ENCODE measurements at regions not wholly inside any gene's neighbourhood (a gene's known extent, or its start where the extent isn't known, plus 50 kb on each side); places are given as distances from the start of the nearest gene placed in this dataset.
"Not testable (repeated sequence)": the region's sequence is repeated elsewhere in the genome, so short reads cannot be mapped to it uniquely, and the experiment has no call there.

DNA sequence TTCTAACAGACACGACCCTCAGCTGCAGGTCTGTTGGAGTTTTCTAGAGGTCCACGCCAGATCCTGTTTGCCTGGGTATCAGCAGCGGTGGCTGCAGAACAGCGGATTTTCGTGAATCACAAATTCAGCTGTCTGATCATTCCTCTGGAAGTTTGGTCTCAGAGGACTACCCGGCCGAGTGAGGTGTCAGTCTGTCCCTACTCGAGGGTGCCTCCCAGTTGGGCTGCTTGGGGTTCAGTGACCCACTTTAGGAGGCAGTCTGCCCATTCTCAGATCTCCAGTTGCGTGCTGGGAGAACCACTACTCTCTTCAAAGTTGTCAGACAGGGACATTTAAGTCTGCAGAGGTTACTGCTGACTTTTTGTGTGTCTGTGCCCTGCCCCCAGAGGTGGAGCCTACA is 1664.1 kb downstream of the RPIA start:
- H3K4me1 ChIP-seq (ENCODE audit: control insufficient read depth, insufficient read depth, low read depth, low read length); H3K27me3 ChIP-seq (ENCODE audit: control insufficient read depth in 1 of 2, insufficient read depth in 1 of 2, low read length in 2 of 2): not testable (repeated sequence)
- 79% methylated on average over 7 of the region's 9 CpGs for WGBS

DNA sequence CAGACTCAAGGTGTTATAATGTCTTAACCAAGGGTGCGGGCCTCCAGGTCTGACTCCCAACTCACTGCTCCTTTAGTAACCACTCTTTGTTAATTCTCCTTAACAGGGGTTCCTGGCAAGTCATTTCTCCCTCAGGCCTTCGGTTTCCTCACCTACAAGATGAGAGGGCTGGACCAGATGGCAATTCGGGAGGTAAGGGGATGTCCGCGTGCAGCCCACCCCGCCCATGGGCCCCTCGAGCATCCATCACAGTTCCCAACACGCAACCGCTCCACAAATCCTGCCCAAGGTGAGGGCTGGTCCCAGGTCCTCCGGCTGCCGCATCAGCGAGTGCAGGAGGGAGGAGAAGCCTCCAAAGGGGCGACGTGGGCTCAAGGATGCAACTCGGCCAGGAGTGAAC is 1667.9 kb downstream of the RPIA start:
- not testable (repeated sequence) for H3K18ac ChIP-seq (ENCODE audit: low read depth in 1 of 2, low read length in 2 of 2); H3K23ac ChIP-seq (ENCODE audit: low read length in 2 of 2); H3K4me1 ChIP-seq (ENCODE audit: control insufficient read depth, insufficient read depth, low read depth, low read length); H4K8ac ChIP-seq (ENCODE audit: low read length); H3K4me2 ChIP-seq (ENCODE audit: low read length, poor library complexity, severe bottlenecking); H3K14ac ChIP-seq (ENCODE audit: low read length in 2 of 2); H3K79me1 ChIP-seq (replicated peaks; ENCODE audit: low read length, poor library complexity, severe bottlenecking); H3K9me3 ChIP-seq (ENCODE audit: control insufficient read depth, low read length); DNase-seq; H3K4me3 ChIP-seq (ENCODE audit: insufficient read depth in 1 of 2, low read depth in 1 of 2, low read length in 2 of 2); H3K9ac ChIP-seq (ENCODE audit: low read length); H2AFZ ChIP-seq (ENCODE audit: low read depth, low read length); H4K91ac ChIP-seq (ENCODE audit: low read length); H2BK12ac ChIP-seq (ENCODE audit: low read length in 2 of 2); H3K27me3 ChIP-seq (ENCODE audit: control insufficient read depth in 1 of 2, insufficient read depth in 1 of 2, low read length in 2 of 2); H2BK5ac ChIP-seq (ENCODE audit: low read depth, low read length, poor library complexity, severe bottlenecking); H2BK120ac ChIP-seq (ENCODE audit: low read depth, low read length); H2AK5ac ChIP-seq (ENCODE audit: low read length, severe bottlenecking); H3K27ac ChIP-seq (ENCODE audit: low read length, poor library complexity, severe bottlenecking); H3K36me3 ChIP-seq (ENCODE audit: control insufficient read depth in 1 of 2, insufficient read depth in 2 of 2, low read depth in 1 of 2, low read length in 2 of 2); H2BK15ac ChIP-seq (ENCODE audit: low read depth, poor library complexity, severe bottlenecking); H3K4ac ChIP-seq (ENCODE audit: low read depth in 1 of 2, low read length in 2 of 2)
- 100% methylated on average over 1 of the region's 15 CpGs for WGBS

More for the DNA sequence above, 1664.1 kb downstream of the RPIA start:
- H3K4me3 ChIP-seq (ENCODE audit: insufficient read depth in 1 of 2, low read depth in 1 of 2, low read length in 2 of 2); H2BK120ac ChIP-seq (ENCODE audit: low read depth, low read length); H3K27ac ChIP-seq (ENCODE audit: low read length, poor library complexity, severe bottlenecking); DNase-seq; H3K36me3 ChIP-seq (ENCODE audit: control insufficient read depth in 1 of 2, insufficient read depth in 2 of 2, low read depth in 1 of 2, low read length in 2 of 2); H3K79me1 ChIP-seq (replicated peaks; ENCODE audit: low read length, poor library complexity, severe bottlenecking); H4K8ac ChIP-seq (ENCODE audit: low read length); H2BK15ac ChIP-seq (ENCODE audit: low read depth, poor library complexity, severe bottlenecking); H3K4me2 ChIP-seq (ENCODE audit: low read length, poor library complexity, severe bottlenecking); H3K14ac ChIP-seq (ENCODE audit: low read length in 2 of 2); H3K9ac ChIP-seq (ENCODE audit: low read length); H2BK5ac ChIP-seq (ENCODE audit: low read depth, low read length, poor library complexity, severe bottlenecking); H4K91ac ChIP-seq (ENCODE audit: low read length); H3K4ac ChIP-seq (ENCODE audit: low read depth in 1 of 2, low read length in 2 of 2); H2AFZ ChIP-seq (ENCODE audit: low read depth, low read length); H3K23ac ChIP-seq (ENCODE audit: low read length in 2 of 2); H2AK5ac ChIP-seq (ENCODE audit: low read length, severe bottlenecking); H3K9me3 ChIP-seq (ENCODE audit: control insufficient read depth, low read length); H3K18ac ChIP-seq (ENCODE audit: low read depth in 1 of 2, low read length in 2 of 2); H2BK12ac ChIP-seq (ENCODE audit: low read length in 2 of 2): not testable (repeated sequence)

- not testable (repeated sequence) for H3K4me2 ChIP-seq (ENCODE audit: low read length, poor library complexity, severe bottlenecking); H3K79me1 ChIP-seq (replicated peaks; ENCODE audit: low read length, poor library complexity, severe bottlenecking); DNase-seq
Measured at GRCh38 chr2:90359887-90360730, 1668.6 kb downstream of the RPIA start.

GRCh38 chr2:90360731-90361035 is 1669.2 kb downstream of the RPIA start:
- not testable (repeated sequence) for H3K23ac ChIP-seq (ENCODE audit: low read length in 2 of 2); H3K18ac ChIP-seq (ENCODE audit: low read depth in 1 of 2, low read length in 2 of 2); H3K27me3 ChIP-seq (ENCODE audit: control insufficient read depth in 1 of 2, insufficient read depth in 1 of 2, low read length in 2 of 2); H3K36me3 ChIP-seq (ENCODE audit: control insufficient read depth in 1 of 2, insufficient read depth in 2 of 2, low read depth in 1 of 2, low read length in 2 of 2); H4K8ac ChIP-seq (ENCODE audit: low read length); H2AK5ac ChIP-seq (ENCODE audit: low read length, severe bottlenecking); H2BK120ac ChIP-seq (ENCODE audit: low read depth, low read length); H3K9ac ChIP-seq (ENCODE audit: low read length); H3K4ac ChIP-seq (ENCODE audit: low read depth in 1 of 2, low read length in 2 of 2); DNase-seq; H3K4me3 ChIP-seq (ENCODE audit: insufficient read depth in 1 of 2, low read depth in 1 of 2, low read length in 2 of 2); H3K79me1 ChIP-seq (replicated peaks; ENCODE audit: low read length, poor library complexity, severe bottlenecking); H3K4me1 ChIP-seq (ENCODE audit: control insufficient read depth, insufficient read depth, low read depth, low read length); H3K14ac ChIP-seq (ENCODE audit: low read length in 2 of 2); H2BK15ac ChIP-seq (ENCODE audit: low read depth, poor library complexity, severe bottlenecking); H3K27ac ChIP-seq (ENCODE audit: low read length, poor library complexity, severe bottlenecking); H4K91ac ChIP-seq (ENCODE audit: low read length); H2AFZ ChIP-seq (ENCODE audit: low read depth, low read length); H3K4me2 ChIP-seq (ENCODE audit: low read length, poor library complexity, severe bottlenecking); H2BK5ac ChIP-seq (ENCODE audit: low read depth, low read length, poor library complexity, severe bottlenecking); H3K9me3 ChIP-seq (ENCODE audit: control insufficient read depth, low read length); H2BK12ac ChIP-seq (ENCODE audit: low read length in 2 of 2)
- WGBS: 97% methylated on average over 19 of the region's 30 CpGs

More at GRCh38 chr2:90359887-90360730, 1668.6 kb downstream of the RPIA start:
- not testable (repeated sequence) for H3K9me3 ChIP-seq (ENCODE audit: control insufficient read depth, low read length); H3K36me3 ChIP-seq (ENCODE audit: control insufficient read depth in 1 of 2, insufficient read depth in 2 of 2, low read depth in 1 of 2, low read length in 2 of 2); H3K4ac ChIP-seq (ENCODE audit: low read depth in 1 of 2, low read length in 2 of 2); H2BK5ac ChIP-seq (ENCODE audit: low read depth, low read length, poor library complexity, severe bottlenecking); H2BK120ac ChIP-seq (ENCODE audit: low read depth, low read length); H3K9ac ChIP-seq (ENCODE audit: low read length); H4K91ac ChIP-seq (ENCODE audit: low read length); H3K4me3 ChIP-seq (ENCODE audit: insufficient read depth in 1 of 2, low read depth in 1 of 2, low read length in 2 of 2); H4K8ac ChIP-seq (ENCODE audit: low read length); H2AK5ac ChIP-seq (ENCODE audit: low read length, severe bottlenecking); H3K18ac ChIP-seq (ENCODE audit: low read depth in 1 of 2, low read length in 2 of 2); H2BK15ac ChIP-seq (ENCODE audit: low read depth, poor library complexity, severe bottlenecking); H3K4me1 ChIP-seq (ENCODE audit: control insufficient read depth, insufficient read depth, low read depth, low read length); H2BK12ac ChIP-seq (ENCODE audit: low read length in 2 of 2); H3K23ac ChIP-seq (ENCODE audit: low read length in 2 of 2); H3K27me3 ChIP-seq (ENCODE audit: control insufficient read depth in 1 of 2, insufficient read depth in 1 of 2, low read length in 2 of 2); H2AFZ ChIP-seq (ENCODE audit: low read depth, low read length); H3K14ac ChIP-seq (ENCODE audit: low read length in 2 of 2); H3K27ac ChIP-seq (ENCODE audit: low read length, poor library complexity, severe bottlenecking)
- WGBS: 98% methylated on average over 59 of the region's 93 CpGs
